ENCODE measurements at regions not wholly inside any gene's neighbourhood (a gene's known extent, or its start where the extent isn't known, plus 50 kb on each side); places are given as distances from the start of the nearest gene placed in this dataset.

- no peaks in the 10 kb centered on the region for H3K9me3 Mint-ChIP-seq
- no peak overlapping the region for H3K27ac Mint-ChIP-seq
- no peaks in the 10 kb centered on the region for H3K36me3 Mint-ChIP-seq (ENCODE audit: low read depth)
- no peaks in the 10 kb centered on the region for H3K4me1 Mint-ChIP-seq
- ATAC-seq (replicated peaks) = no peak
- H3K27me3 Mint-ChIP-seq = no peaks in the 10 kb centered on the region
- no peak overlapping the region for H3K4me3 Mint-ChIP-seq
Measured at GRCh38 chr6:114588726-114589125, 245.9 kb upstream of the HS3ST5 start.

- no peak for ATAC-seq (replicated peaks)
- H3K4me1 Mint-ChIP-seq = no peaks in the 10 kb centered on the region
- no peak overlapping the region for H3K4me3 Mint-ChIP-seq
- no peak overlapping the region for H3K27ac Mint-ChIP-seq
- H3K36me3 Mint-ChIP-seq (ENCODE audit: low read depth) = no peaks in the 10 kb centered on the region
- no peaks in the 10 kb centered on the region for H3K27me3 Mint-ChIP-seq
- no peaks in the 10 kb centered on the region for H3K9me3 Mint-ChIP-seq
Measured at GRCh38 chr6:114586298-114586697, 243.5 kb upstream of the HS3ST5 start.

GRCh38 chr6:114581293-114581692 lies 238.5 kb upstream of the HS3ST5 start:
- ATAC-seq (replicated peaks) = no peak
- H3K9me3 Mint-ChIP-seq = peaks cover 19% of the 10 kb centered on the region
- no peak overlapping the region for H3K27ac Mint-ChIP-seq
- H3K4me1 Mint-ChIP-seq = no peaks in the 10 kb centered on the region
- H3K36me3 Mint-ChIP-seq (ENCODE audit: low read depth) = no peaks in the 10 kb centered on the region
- no peak overlapping the region for H3K4me3 Mint-ChIP-seq
- no peaks in the 10 kb centered on the region for H3K27me3 Mint-ChIP-seq

- no peaks in the 10 kb centered on the region for H3K4me1 Mint-ChIP-seq
- H3K4me3 Mint-ChIP-seq = no peak overlapping the region
- no peak overlapping the region for H3K27ac Mint-ChIP-seq
- peaks cover 19% of the 10 kb centered on the region for H3K9me3 Mint-ChIP-seq
- H3K36me3 Mint-ChIP-seq (ENCODE audit: low read depth) = no peaks in the 10 kb centered on the region
- no peak for ATAC-seq (replicated peaks)
- no peaks in the 10 kb centered on the region for H3K27me3 Mint-ChIP-seq
Measured at GRCh38 chr6:114580882-114581281, 238.1 kb upstream of the HS3ST5 start.

- no peak for ATAC-seq (replicated peaks)
- Mint-ChIP-seq H3K4me1 (no peaks in the 10 kb centered on the region), H3K9me3 (peaks cover 19% of the 10 kb centered on the region), H3K36me3 (ENCODE audit: low read depth) (no peaks in the 10 kb centered on the region), H3K27ac (no peak overlapping the region), H3K4me3 (no peak overlapping the region), H3K27me3 (no peaks in the 10 kb centered on the region)
Measured at GRCh38 chr6:114579486-114579885, 236.7 kb upstream of the HS3ST5 start.

GRCh38 chr6:114577109-114577508 lies 234.3 kb upstream of the HS3ST5 start:
- Mint-ChIP-seq H3K27ac (no peak overlapping the region), H3K27me3 (no peaks in the 10 kb centered on the region), H3K4me3 (no peak overlapping the region), H3K9me3 (peaks cover 22% of the 10 kb centered on the region), H3K36me3 (ENCODE audit: low read depth) (no peaks in the 10 kb centered on the region), H3K4me1 (no peaks in the 10 kb centered on the region)
- ATAC-seq (replicated peaks) = no peak

GRCh38 chr6:114576330-114576729 lies 233.5 kb upstream of the HS3ST5 start:
- ATAC-seq (replicated peaks) = no peak
- peaks cover 22% of the 10 kb centered on the region for H3K9me3 Mint-ChIP-seq
- H3K27me3 Mint-ChIP-seq = no peaks in the 10 kb centered on the region
- H3K4me1 Mint-ChIP-seq = no peaks in the 10 kb centered on the region
- H3K36me3 Mint-ChIP-seq (ENCODE audit: low read depth) = no peaks in the 10 kb centered on the region
- H3K27ac Mint-ChIP-seq = no peak overlapping the region
- H3K4me3 Mint-ChIP-seq = no peak overlapping the region

GRCh38 chr6:114569669-114570068 lies 226.8 kb upstream of the HS3ST5 start:
- no peak for ATAC-seq (replicated peaks)
- no peak overlapping the region for H3K27ac Mint-ChIP-seq
- H3K9me3 Mint-ChIP-seq = peaks cover 6% of the 10 kb centered on the region
- no peaks in the 10 kb centered on the region for H3K4me1 Mint-ChIP-seq
- H3K4me3 Mint-ChIP-seq = no peak overlapping the region
- H3K36me3 Mint-ChIP-seq (ENCODE audit: low read depth) = no peaks in the 10 kb centered on the region
- H3K27me3 Mint-ChIP-seq = no peaks in the 10 kb centered on the region

GRCh38 chr6:114564302-114564933 lies 221.6 kb upstream of the HS3ST5 start:
- no peak overlapping the region for H3K27ac Mint-ChIP-seq
- H3K27me3 Mint-ChIP-seq = no peaks in the 10 kb centered on the region
- no peaks in the 10 kb centered on the region for H3K36me3 Mint-ChIP-seq (ENCODE audit: low read depth)
- no peaks in the 10 kb centered on the region for H3K4me1 Mint-ChIP-seq
- ATAC-seq (replicated peaks) = no peak
- peaks cover 11% of the 10 kb centered on the region for H3K9me3 Mint-ChIP-seq
- H3K4me3 Mint-ChIP-seq = no peak overlapping the region

GRCh38 chr6:114559419-114559818 lies 216.6 kb upstream of the HS3ST5 start:
- H3K36me3 Mint-ChIP-seq (ENCODE audit: low read depth) = no peaks in the 10 kb centered on the region
- H3K27me3 Mint-ChIP-seq = no peaks in the 10 kb centered on the region
- no peak for ATAC-seq (replicated peaks)
- no peaks in the 10 kb centered on the region for H3K4me1 Mint-ChIP-seq
- H3K4me3 Mint-ChIP-seq = no peak overlapping the region
- no peak overlapping the region for H3K27ac Mint-ChIP-seq
- H3K9me3 Mint-ChIP-seq = peaks cover 7% of the 10 kb centered on the region

GRCh38 chr6:114558153-114558552 lies 215.3 kb upstream of the HS3ST5 start:
- H3K27me3 Mint-ChIP-seq = no peaks in the 10 kb centered on the region
- H3K4me3 Mint-ChIP-seq = no peak overlapping the region
- no peaks in the 10 kb centered on the region for H3K36me3 Mint-ChIP-seq (ENCODE audit: low read depth)
- ATAC-seq (replicated peaks) = no peak
- H3K4me1 Mint-ChIP-seq = no peaks in the 10 kb centered on the region
- peaks cover 9% of the 10 kb centered on the region for H3K9me3 Mint-ChIP-seq
- no peak overlapping the region for H3K27ac Mint-ChIP-seq

- H3K36me3 Mint-ChIP-seq (ENCODE audit: low read depth) = no peaks in the 10 kb centered on the region
- no peak for ATAC-seq (replicated peaks)
- H3K9me3 Mint-ChIP-seq = peaks cover 9% of the 10 kb centered on the region
- H3K27me3 Mint-ChIP-seq = no peaks in the 10 kb centered on the region
- no peak overlapping the region for H3K27ac Mint-ChIP-seq
- H3K4me1 Mint-ChIP-seq = no peaks in the 10 kb centered on the region
- H3K4me3 Mint-ChIP-seq = no peak overlapping the region
Measured at GRCh38 chr6:114556846-114557488, 214.1 kb upstream of the HS3ST5 start.

- no peak overlapping the region for H3K4me3 Mint-ChIP-seq
- H3K27ac Mint-ChIP-seq = no peak overlapping the region
- ATAC-seq (replicated peaks) = no peak
- H3K27me3 Mint-ChIP-seq = no peaks in the 10 kb centered on the region
- H3K9me3 Mint-ChIP-seq = peaks cover 8% of the 10 kb centered on the region
- no peaks in the 10 kb centered on the region for H3K36me3 Mint-ChIP-seq (ENCODE audit: low read depth)
- H3K4me1 Mint-ChIP-seq = no peaks in the 10 kb centered on the region
Measured at GRCh38 chr6:114550316-114550715, 207.5 kb upstream of the HS3ST5 start.

GRCh38 chr6:114543696-114544095 lies 200.9 kb upstream of the HS3ST5 start:
- H3K4me3 Mint-ChIP-seq = no peak overlapping the region
- H3K36me3 Mint-ChIP-seq (ENCODE audit: low read depth) = no peaks in the 10 kb centered on the region
- H3K27me3 Mint-ChIP-seq = no peaks in the 10 kb centered on the region
- ATAC-seq (replicated peaks) = no peak
- peaks cover 11% of the 10 kb centered on the region for H3K9me3 Mint-ChIP-seq
- no peak overlapping the region for H3K27ac Mint-ChIP-seq
- no peaks in the 10 kb centered on the region for H3K4me1 Mint-ChIP-seq

- Mint-ChIP-seq H3K36me3 (ENCODE audit: low read depth) (no peaks in the 10 kb centered on the region), H3K4me1 (no peaks in the 10 kb centered on the region), H3K27ac (no peak overlapping the region), H3K27me3 (no peaks in the 10 kb centered on the region), H3K9me3 (peaks cover 15% of the 10 kb centered on the region), H3K4me3 (no peak overlapping the region)
- ATAC-seq (replicated peaks) = no peak
Measured at GRCh38 chr6:114541794-114542193, 199.0 kb upstream of the HS3ST5 start.

All from activated T-helper 17 cell treated with anti-CD3 and anti-CD28 coated beads, Interleukin-2, amount 50 U/mL, for 72 hours (primary cell).